Activated T-cell treated with anti-CD3 and anti-CD28 coated beads, Interleukin-2, amount 50 U/mL, for 24 hours (primary cell): ENCODE measurements at regions not wholly inside any gene's neighbourhood (a gene's known extent, or its start where the extent isn't known, plus 50 kb on each side); places are given as distances from the start of the nearest gene placed in this dataset.

Experiments
- DNase-seq: peaks from one replicate; pipeline ENCODE4 v3.0.0-alpha.2; 2020
- H3K27ac Mint-ChIP-seq: 2 replicates; pipeline ENCODE4 v1.8.0; 2020; ENCODE audit warnings: mild to moderate bottlenecking, mixed read lengths
- H3K27me3 Mint-ChIP-seq: 2 replicates; pipeline ENCODE4 v1.8.0; 2020; ENCODE audit warnings: mixed read lengths
- H3K36me3 Mint-ChIP-seq: 2 replicates; pipeline ENCODE4 v1.8.0; 2020; ENCODE audit warnings: low read depth, mixed read lengths
- H3K4me1 Mint-ChIP-seq: 2 replicates; pipeline ENCODE4 v1.8.0; 2020; ENCODE audit warnings: low read depth, mixed read lengths
- H3K4me3 Mint-ChIP-seq: 2 replicates; pipeline ENCODE4 v1.8.0; 2020; ENCODE audit warnings: mild to moderate bottlenecking, moderate library complexity, mixed read lengths
- H3K9me3 Mint-ChIP-seq: 2 replicates; pipeline ENCODE4 v1.8.0; 2020; ENCODE audit warnings: mixed read lengths

DNA sequence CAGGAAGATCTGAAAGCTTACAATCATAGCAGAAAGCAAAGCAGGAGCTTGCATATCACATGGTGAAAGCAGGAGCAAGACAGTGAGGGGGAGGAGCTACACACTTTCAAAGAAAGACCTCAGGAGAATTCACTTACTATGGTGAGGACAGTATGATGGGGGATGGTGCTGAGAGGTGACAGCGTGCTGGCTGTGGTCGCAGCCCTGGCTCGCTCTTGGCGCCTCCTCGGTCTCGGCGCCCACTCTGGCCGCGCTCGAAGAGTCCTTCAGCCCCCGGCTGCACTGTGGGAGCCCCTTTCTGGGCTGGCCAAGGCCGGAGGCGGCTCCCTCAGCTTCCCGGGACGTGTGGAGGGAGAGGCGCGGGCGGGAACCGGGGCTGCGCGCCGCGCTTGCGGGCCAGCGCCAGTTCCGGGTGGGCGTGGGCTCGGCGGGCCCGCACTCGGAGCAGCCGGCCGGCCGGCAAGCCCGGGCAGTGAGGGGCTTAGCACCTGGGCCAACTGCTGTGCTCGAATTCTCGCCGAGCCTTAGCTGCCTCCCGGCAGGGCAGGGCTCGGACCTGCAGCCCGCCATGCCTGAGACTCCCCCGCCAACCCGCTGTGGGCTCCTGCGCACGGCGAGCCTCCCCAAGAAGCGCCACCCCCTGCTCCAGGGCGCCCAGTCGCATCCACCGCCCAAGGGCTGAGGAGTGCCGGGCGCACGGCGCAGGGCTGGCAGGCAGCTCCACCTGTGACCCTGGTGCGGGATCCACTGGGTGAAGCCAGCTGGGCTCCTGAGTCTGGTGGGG, 131.9 kb upstream of the SPATS2L start:
- H3K27me3 Mint-ChIP-seq, result no peaks in the 10 kb centered on the region
- H3K4me1 Mint-ChIP-seq, result no peaks in the 10 kb centered on the region
- H3K36me3 Mint-ChIP-seq, result no peaks in the 10 kb centered on the region
- H3K4me3 Mint-ChIP-seq, result no peak overlapping the region
- DNase-seq, result no peak
- no peaks in the 10 kb centered on the region for H3K9me3 Mint-ChIP-seq
- no peak overlapping the region for H3K27ac Mint-ChIP-seq

GRCh38 chr2:200177971-200178911, 128.3 kb upstream of the SPATS2L start:
- H3K9me3 Mint-ChIP-seq, result no peaks in the 10 kb centered on the region
- no peak overlapping the region for H3K4me3 Mint-ChIP-seq
- no peak overlapping the region for H3K27ac Mint-ChIP-seq
- H3K36me3 Mint-ChIP-seq, result no peaks in the 10 kb centered on the region
- H3K4me1 Mint-ChIP-seq, result no peaks in the 10 kb centered on the region
- H3K27me3 Mint-ChIP-seq, result peaks cover 18% of the 10 kb centered on the region
- DNase-seq, result no peak

DNA sequence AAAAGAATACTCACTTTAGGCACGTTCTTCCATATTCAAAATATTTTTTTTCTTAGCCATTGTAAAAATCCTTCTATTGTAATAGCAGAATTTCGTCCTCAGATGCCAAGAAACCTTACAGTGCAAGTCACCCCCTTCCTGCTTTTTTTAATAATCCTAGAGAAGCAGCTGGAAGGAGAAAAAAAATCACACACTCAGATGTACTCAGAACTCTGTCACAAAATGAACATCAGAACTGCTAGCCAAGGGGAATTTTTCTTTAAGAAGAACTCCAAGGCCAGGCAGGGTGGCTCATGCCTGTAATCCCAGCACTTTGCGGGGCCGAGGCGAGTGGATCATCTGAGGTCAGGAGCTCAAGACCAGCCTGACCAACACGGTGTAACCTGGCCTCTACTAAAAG, 127.3 kb upstream of the SPATS2L start:
- H3K36me3 Mint-ChIP-seq, result no peaks in the 10 kb centered on the region
- H3K4me3 Mint-ChIP-seq, result no peak overlapping the region
- no peak for DNase-seq

DNA sequence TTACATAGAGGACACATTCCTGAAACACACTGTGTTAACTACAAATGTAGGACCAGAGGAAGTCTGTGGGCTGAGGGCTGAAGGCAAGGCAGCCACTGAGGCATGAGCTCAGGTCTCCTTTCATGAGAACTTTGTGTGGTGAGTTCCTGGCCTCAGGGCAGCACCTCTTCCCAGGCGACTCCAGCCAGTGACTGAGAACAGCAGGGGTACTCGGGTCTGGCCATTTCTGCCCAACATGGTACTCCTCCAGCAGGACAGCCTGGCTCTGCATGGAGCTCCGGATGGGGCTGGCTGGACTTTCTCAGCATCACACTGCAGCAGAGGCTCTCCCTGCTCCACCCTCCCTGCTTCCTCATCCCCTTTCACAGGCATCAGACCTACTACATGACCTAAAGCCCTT, 125.5 kb upstream of the SPATS2L start:
- Mint-ChIP-seq H3K27ac (no peak overlapping the region), H3K9me3 (no peaks in the 10 kb centered on the region), H3K27me3 (peaks cover 38% of the 10 kb centered on the region), H3K36me3 (no peaks in the 10 kb centered on the region), H3K4me3 (no peak overlapping the region), H3K4me1 (no peaks in the 10 kb centered on the region)
- no peak for DNase-seq

More for the DNA sequence above, 127.3 kb upstream of the SPATS2L start:
- H3K27ac Mint-ChIP-seq, result no peak overlapping the region
- H3K4me1 Mint-ChIP-seq, result no peaks in the 10 kb centered on the region
- H3K27me3 Mint-ChIP-seq, result peaks cover 22% of the 10 kb centered on the region
- no peaks in the 10 kb centered on the region for H3K9me3 Mint-ChIP-seq

DNA sequence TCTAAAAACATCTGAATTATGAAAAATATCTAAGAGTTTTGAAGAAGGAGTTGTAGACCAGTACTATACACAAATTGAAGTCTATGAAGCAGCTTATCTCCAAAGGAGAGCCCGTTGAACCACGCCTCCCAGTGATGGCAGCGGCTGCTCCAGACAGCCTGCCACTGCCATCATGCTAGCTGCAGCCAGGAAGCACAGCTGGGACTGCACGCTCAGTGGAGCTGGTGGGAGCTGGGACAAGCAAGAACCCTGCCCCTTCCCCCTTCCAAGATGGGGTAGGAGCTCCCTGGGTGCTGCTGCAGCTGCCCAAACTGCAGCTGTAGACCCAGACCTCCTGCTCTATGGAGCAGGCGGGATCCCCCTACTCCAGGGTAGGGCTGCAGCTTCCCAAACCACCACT, 124.7 kb upstream of the SPATS2L start:
- Mint-ChIP-seq H3K27ac (no peak overlapping the region), H3K36me3 (no peaks in the 10 kb centered on the region), H3K4me1 (no peaks in the 10 kb centered on the region), H3K27me3 (peaks cover 44% of the 10 kb centered on the region), H3K4me3 (no peak overlapping the region), H3K9me3 (no peaks in the 10 kb centered on the region)
- no peak for DNase-seq

DNA sequence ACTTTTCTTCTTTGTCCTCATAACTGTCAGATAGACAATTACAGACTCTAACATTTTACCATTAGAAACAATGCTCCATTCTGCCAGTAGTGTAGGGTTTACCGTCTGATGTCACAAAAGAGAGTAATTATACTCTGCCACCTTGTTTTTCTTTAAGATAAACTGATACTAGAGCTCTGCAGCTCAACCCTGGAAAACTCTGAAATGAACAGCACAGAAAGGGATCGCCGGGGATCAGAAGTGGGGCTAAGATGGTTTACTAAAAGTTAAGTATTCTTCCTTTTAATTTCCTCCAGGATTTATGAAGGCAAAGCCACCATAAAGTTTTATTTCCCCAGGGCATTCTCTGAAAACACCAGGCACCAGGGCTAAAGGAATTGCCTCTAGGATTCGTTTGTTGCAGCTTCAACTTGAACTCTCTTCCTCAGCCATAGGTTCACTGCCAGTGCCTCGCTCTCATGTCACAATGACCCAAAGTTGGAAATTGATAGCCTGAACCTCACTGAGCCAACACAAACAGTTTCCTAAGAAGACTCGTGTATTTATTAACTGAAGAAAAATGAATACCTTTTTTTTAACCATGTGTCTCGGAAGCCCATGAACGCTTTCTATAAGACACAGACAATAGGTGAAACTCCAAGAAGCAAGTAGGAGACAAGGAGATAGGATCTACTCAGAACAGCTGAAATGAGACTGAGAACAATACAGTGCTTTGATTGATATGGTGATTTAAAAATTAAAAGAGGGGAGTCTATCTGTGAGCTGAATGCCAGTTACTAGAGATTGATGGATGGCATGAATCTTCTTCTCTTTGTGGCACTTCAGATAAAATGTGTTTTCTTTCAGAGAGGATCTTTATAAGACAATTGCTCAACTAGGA, 121.5 kb upstream of the SPATS2L start:
- no peaks in the 10 kb centered on the region for H3K9me3 Mint-ChIP-seq
- no peaks in the 10 kb centered on the region for H3K4me1 Mint-ChIP-seq
- no peak overlapping the region for H3K4me3 Mint-ChIP-seq
- H3K27me3 Mint-ChIP-seq, result peaks cover 47% of the 10 kb centered on the region
- H3K27ac Mint-ChIP-seq, result no peak overlapping the region
- no peak for DNase-seq
- no peaks in the 10 kb centered on the region for H3K36me3 Mint-ChIP-seq

GRCh38 chr2:200185628-200186000, 120.9 kb upstream of the SPATS2L start:
- Mint-ChIP-seq H3K27me3 (peaks cover 44% of the 10 kb centered on the region), H3K9me3 (no peaks in the 10 kb centered on the region), H3K27ac (no peak overlapping the region), H3K4me1 (no peaks in the 10 kb centered on the region), H3K36me3 (no peaks in the 10 kb centered on the region), H3K4me3 (no peak overlapping the region)
- DNase-seq, result no peak

GRCh38 chr2:200186002-200186401, 120.5 kb upstream of the SPATS2L start:
- DNase-seq, result no peak
- Mint-ChIP-seq H3K27me3 (peaks cover 42% of the 10 kb centered on the region), H3K36me3 (no peaks in the 10 kb centered on the region), H3K27ac (no peak overlapping the region), H3K4me1 (no peaks in the 10 kb centered on the region), H3K4me3 (no peak overlapping the region), H3K9me3 (no peaks in the 10 kb centered on the region)

- H3K27me3 Mint-ChIP-seq, result peaks cover 52% of the 10 kb centered on the region
- H3K4me3 Mint-ChIP-seq, result no peak overlapping the region
- H3K9me3 Mint-ChIP-seq, result no peaks in the 10 kb centered on the region
- H3K27ac Mint-ChIP-seq, result no peak overlapping the region
- peaks cover 3% of the 10 kb centered on the region for H3K4me1 Mint-ChIP-seq
- no peak for DNase-seq
- no peaks in the 10 kb centered on the region for H3K36me3 Mint-ChIP-seq
Measured at GRCh38 chr2:200188876-200189275, 117.6 kb upstream of the SPATS2L start.

DNA sequence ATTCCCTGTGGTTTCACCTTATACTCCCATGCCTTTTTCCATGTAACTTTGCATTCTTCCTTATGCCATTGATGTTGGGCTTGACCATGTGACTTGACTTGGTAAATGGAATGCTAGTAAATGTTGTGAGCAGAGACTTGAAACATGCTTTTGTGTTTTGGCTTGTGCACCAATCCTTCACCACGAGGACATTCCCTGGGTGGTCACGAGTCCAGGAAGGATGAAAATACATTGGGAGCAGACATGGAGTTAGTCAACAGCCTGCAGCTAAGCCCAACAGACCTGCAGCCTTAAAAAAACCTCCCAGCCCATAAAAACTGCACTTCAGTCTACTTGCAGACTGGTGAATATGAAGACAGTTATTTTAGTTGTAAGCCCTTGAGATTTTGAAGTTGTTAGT, 116.5 kb upstream of the SPATS2L start:
- Mint-ChIP-seq H3K4me3 (no peak overlapping the region), H3K36me3 (no peaks in the 10 kb centered on the region), H3K4me1 (peaks cover 3% of the 10 kb centered on the region), H3K27ac (no peak overlapping the region), H3K27me3 (peaks cover 48% of the 10 kb centered on the region), H3K9me3 (no peaks in the 10 kb centered on the region)
- DNase-seq, result no peak

DNA sequence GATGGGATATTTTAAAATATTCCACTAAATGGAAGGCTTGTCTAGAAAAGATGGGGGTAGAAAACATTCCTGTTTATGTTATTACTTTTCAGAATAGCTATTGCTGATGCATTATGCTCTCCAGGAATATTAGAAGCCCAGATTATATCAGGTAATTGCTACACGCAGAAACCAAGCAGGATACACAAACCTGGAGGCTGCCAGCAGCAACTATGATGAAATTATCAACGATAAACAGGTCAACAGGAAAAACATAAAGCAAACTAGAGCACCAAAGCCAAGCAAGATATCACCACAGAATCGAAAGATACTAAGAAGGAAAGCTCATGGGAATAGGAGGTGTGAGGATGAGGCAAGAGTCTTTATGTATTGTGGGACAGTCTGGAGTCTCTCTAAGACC, 113.2 kb upstream of the SPATS2L start:
- no peak for DNase-seq
- H3K36me3 Mint-ChIP-seq, result no peaks in the 10 kb centered on the region
- H3K27me3 Mint-ChIP-seq, result peaks cover 36% of the 10 kb centered on the region
- H3K9me3 Mint-ChIP-seq, result no peaks in the 10 kb centered on the region
- H3K4me3 Mint-ChIP-seq, result no peak overlapping the region
- H3K27ac Mint-ChIP-seq, result no peak overlapping the region
- H3K4me1 Mint-ChIP-seq, result peaks cover 3% of the 10 kb centered on the region

GRCh38 chr2:200193791-200194190, 112.7 kb upstream of the SPATS2L start:
- no peak for DNase-seq
- peaks cover 3% of the 10 kb centered on the region for H3K4me1 Mint-ChIP-seq
- H3K27me3 Mint-ChIP-seq, result peaks cover 39% of the 10 kb centered on the region
- no peak overlapping the region for H3K4me3 Mint-ChIP-seq
- H3K27ac Mint-ChIP-seq, result no peak overlapping the region
- no peaks in the 10 kb centered on the region for H3K36me3 Mint-ChIP-seq
- no peaks in the 10 kb centered on the region for H3K9me3 Mint-ChIP-seq

- Mint-ChIP-seq H3K27ac (no peak overlapping the region), H3K4me1 (peaks cover 3% of the 10 kb centered on the region), H3K36me3 (no peaks in the 10 kb centered on the region), H3K9me3 (no peaks in the 10 kb centered on the region), H3K4me3 (no peak overlapping the region), H3K27me3 (peaks cover 39% of the 10 kb centered on the region)
- DNase-seq, result no peak
Measured at GRCh38 chr2:200194746-200195145, 111.7 kb upstream of the SPATS2L start.

DNA sequence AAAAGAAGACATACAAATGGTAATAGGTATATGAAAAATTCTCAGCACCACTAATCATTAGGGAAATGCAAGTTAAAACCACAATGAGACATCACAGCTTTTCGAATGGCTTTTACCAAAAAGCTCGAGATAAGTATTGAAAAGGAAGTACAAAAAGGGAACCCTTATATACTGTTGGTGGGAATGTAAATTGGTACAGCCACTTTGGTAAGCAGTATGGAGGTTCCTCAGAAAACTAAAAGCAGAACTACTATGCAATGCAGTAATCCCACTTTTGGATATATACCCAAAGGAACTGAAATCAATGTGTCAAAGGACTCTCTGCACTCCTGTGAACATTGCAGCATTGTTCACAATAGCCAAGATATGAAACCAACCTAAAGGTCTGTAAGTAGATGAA, 107.5 kb upstream of the SPATS2L start:
- Mint-ChIP-seq H3K36me3 (no peaks in the 10 kb centered on the region), H3K4me1 (no peaks in the 10 kb centered on the region), H3K9me3 (no peaks in the 10 kb centered on the region), H3K27ac (no peak overlapping the region), H3K4me3 (no peak overlapping the region), H3K27me3 (peaks cover 18% of the 10 kb centered on the region)
- no peak for DNase-seq
